ENCODE measurements at regions not wholly inside any gene's neighbourhood (a gene's known extent, or its start where the extent isn't known, plus 50 kb on each side); places are given as distances from the start of the nearest gene placed in this dataset.

DNA sequence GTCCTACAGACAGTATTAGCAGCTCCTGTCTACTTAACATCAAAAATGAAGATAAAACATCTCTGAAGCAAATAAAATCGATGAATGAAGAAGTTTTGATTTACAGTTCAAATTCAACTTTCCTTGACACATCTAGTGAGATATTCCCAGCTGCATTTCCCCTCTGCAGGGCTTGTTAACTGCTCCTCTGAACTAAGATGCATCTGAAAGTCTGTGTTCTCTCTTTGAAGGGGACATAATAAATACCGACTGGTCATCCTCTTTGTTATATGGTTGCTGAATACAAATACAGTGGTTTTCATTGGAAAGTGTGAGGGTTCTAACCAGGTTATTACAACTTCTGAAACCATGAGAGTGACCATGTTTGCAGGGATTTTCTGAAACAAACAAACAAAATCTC is 266.4 kb upstream of the SLC16A7 start:
- TF ChIP-seq, protein P1, sequence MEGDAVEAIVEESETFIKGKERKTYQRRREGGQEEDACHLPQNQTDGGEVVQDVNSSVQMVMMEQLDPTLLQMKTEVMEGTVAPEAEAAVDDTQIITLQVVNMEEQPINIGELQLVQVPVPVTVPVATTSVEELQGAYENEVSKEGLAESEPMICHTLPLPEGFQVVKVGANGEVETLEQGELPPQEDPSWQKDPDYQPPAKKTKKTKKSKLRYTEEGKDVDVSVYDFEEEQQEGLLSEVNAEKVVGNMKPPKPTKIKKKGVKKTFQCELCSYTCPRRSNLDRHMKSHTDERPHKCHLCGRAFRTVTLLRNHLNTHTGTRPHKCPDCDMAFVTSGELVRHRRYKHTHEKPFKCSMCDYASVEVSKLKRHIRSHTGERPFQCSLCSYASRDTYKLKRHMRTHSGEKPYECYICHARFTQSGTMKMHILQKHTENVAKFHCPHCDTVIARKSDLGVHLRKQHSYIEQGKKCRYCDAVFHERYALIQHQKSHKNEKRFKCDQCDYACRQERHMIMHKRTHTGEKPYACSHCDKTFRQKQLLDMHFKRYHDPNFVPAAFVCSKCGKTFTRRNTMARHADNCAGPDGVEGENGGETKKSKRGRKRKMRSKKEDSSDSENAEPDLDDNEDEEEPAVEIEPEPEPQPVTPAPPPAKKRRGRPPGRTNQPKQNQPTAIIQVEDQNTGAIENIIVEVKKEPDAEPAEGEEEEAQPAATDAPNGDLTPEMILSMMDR (IDR thresholded peaks at IDR 0.05; ENCODE audit: low read depth, low read length, poor library complexity, severe bottlenecking): no peak
- no peak for TF ChIP-seq EZH2phosphoT487 (IDR thresholded peaks at IDR 0.05; ENCODE audit: borderline replicate concordance, low read length)
